ENCODE measurements at regions not wholly inside any gene's neighbourhood (a gene's known extent, or its start where the extent isn't known, plus 50 kb on each side); places are given as distances from the start of the nearest gene placed in this dataset.
A peak's percentile ranks its signal among the peaks of the same experiment; 100 is the strongest.

GRCh38 chr14:38521591-38521990 lies 265.7 kb upstream of the CLEC14A start:
- DNase-seq, result no peak

DNA sequence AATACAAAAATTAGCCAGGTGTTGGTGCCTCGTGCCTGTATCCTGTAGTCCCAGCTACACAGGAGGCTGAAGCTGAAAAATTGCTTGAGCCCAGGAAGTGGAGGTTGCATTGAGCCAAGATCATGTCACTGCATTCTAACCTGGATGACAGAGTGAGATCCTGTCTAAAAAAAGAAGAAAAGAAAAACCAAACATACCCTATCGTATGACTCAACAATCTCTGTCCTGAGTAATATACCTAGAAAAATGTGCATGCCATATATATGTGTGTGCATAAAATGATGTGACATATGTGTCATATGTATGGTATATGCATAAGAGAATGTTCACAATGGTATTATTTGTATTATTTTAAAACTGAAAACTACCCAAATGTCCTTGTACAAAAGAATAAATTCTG lies 261.5 kb upstream of the CLEC14A start:
- no peak for DNase-seq

DNA sequence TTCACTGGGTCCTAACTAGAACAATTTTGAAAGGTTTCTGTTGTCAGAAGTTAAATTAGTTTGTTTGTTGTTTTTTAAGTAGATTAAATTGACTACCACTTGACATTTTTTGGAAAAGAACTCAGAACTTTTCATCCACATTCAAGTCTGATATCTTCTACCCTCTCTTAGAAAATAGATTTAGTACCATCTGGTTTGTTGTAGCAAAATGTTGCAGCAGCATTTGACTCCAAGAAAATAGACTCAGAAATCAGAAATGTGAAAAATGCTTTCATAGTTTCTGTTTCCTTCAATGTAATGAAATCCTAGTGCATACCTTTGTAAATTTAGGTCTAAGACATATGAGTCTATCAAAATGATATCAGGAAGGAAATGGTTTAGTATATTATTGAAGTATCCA lies 256.3 kb upstream of the CLEC14A start:
- no peak for DNase-seq

DNA sequence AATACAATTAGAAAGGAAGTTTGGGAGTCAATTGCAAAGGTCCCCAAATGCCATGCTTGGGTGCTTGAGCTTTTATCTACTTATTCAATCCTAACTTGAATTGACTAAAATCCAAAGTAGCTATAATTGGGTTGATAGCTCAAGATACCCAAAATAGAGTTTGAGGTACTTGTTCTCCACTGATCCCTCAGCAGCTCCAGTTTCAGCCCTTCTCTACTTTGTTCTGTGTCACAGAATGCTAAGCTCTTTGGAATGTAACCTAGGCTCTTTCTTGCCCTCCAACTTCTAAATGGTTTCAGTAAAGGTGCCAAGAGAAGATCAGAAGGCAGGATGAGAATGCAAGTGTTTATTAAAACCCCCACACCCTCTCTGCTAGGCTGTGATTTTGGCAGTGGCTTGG lies 251.4 kb upstream of the CLEC14A start:
- DNase-seq, result no peak

GRCh38 chr14:38505973-38506249 lies 250.0 kb upstream of the CLEC14A start:
- DNase-seq, result no peak

DNA sequence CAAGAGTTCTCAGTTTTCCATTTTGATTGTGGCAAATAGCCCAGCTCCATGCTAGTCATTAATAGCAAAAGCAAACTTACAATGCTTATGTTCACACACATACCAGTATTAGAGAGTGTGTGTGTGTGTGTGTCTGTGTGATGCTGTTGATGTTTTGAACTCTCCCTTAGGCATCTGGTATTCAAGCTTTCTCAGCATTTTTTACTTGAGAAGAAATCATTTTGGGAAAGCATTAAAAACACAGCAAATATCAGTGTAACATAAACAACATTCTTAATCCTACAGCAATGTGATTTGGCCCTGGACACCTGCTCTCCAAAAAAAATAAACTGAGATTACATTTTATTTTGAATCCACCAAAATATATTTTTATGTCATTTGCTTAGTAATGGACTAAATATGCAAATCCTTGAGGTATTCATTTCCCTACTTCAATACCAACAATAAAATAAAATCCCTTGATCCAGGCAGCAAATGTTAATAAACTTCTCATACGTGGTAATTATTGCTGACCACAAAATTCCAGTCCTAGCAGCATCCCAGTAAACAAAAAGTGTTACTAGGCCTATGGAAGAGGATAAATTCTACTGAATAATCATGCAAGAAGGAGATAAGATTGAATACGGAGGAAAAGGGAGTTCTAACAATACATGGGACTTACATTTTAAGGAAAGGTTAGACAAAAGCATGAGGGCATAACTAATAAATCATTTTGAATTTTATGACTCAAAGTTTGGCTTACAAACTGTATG lies 249.5 kb upstream of the CLEC14A start:
- DNase-seq, result no peak

DNA sequence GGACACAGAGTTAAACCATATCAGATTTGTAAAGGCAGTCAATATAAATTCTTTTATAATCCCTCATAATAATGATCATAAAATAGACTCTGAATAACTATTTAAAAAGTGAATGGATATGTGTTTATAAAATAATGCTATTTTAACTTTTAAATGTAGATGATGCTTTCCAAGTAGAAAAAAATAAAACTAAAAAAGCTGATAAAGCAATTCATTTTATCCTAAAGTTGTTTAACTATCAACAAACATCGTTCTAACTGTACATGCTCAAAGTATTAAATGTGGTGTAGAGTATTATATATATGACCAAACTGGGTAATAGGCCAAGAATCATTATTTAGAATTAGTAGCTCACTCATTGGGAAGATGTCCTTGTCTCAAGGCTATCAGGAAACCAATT lies 248.3 kb upstream of the CLEC14A start:
- DNase-seq, result no peak

DNA sequence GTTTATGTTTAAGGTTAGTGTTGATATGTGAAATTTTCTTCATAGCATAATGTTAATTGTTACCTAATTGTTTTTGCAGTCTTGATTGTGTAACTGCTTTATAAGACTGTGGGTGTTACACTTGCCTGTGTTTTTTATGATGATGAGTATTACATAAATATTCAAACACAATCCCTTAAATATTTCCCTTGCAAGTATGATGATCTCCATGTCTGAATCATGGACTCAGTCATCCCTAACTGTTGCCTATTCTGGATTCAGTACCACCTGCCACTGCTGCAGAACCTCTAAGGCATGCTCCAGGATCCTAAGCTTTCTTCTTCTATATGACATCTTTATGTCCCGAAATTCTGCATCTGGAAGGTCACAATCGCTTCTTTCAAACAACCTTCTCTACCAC lies 246.3 kb upstream of the CLEC14A start:
- DNase-seq, result no peak

DNA sequence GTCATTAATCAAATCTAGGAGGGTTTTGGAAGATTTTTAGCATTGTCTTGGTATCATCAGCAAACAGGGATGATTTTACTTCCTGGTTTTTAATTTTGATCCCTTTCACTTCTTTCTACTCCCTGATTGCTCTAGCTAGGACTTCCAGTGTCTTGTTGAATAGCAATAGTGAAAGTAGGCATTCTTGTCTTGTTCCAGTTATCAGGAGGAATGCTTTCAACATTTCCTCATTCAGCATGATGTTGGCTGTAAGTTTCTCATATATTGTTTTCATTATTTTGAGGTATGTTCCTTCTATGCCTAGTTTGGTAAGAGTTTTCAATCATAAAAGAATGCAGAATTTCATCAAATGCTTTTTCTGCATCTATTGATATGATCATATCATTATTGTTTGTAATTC lies 244.2 kb upstream of the CLEC14A start:
- no peak for DNase-seq

DNA sequence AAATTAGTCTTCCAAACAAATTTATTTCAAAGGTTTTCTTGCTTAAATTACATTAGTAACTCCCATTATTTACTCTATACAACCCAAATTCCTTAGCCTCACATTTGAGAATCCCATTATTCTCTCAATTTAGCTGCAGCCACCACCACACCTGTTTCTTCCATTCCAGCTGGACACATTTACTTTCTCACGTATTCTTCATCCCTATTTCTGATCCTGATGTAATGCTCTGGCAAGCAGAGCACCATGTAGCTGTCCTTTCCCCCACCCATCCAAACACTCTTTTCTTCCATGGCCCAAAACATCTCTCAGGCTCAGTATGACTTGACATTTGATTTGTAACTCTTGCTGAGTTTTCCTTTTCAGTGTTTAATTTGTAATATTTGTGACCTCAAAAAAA lies 240.2 kb upstream of the CLEC14A start:
- no peak for DNase-seq

DNA sequence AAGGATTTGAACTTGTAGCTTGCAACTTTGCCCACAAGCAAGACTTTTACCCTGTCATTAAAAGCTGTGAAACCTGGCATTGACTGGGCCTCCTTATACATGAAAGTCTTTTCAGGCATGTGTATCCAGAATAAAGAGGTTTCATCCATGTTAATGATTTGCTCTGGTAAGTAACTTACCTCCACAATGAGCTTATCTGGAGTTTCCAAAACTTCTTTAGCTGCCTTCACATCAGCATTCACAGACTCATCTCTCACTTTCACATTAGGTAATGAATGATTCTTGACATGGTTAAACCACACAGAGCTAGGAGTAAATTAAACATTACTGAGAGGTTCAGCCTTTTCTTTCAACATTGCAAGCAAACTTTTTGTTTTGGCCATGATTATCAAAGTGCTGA lies 234.4 kb upstream of the CLEC14A start:
- no peak for DNase-seq

DNA sequence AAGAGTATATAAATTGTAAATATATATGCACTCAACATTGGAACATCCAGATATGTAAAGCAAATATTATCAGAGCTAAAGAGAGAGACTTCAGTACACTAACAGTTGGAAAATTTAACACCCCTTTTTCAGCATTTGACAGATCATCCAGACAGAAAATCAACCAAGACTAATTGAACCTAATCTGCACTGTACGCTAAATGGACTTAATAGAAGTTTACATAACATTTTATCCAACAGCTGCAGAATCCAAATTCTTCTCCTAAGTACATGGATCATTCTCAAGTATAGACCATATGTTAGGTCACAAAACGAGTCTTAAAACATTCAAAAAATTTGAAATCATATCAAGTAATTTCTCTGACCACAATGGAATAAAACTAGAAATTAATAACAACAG lies 229.1 kb upstream of the CLEC14A start:
- no peak for DNase-seq

DNA sequence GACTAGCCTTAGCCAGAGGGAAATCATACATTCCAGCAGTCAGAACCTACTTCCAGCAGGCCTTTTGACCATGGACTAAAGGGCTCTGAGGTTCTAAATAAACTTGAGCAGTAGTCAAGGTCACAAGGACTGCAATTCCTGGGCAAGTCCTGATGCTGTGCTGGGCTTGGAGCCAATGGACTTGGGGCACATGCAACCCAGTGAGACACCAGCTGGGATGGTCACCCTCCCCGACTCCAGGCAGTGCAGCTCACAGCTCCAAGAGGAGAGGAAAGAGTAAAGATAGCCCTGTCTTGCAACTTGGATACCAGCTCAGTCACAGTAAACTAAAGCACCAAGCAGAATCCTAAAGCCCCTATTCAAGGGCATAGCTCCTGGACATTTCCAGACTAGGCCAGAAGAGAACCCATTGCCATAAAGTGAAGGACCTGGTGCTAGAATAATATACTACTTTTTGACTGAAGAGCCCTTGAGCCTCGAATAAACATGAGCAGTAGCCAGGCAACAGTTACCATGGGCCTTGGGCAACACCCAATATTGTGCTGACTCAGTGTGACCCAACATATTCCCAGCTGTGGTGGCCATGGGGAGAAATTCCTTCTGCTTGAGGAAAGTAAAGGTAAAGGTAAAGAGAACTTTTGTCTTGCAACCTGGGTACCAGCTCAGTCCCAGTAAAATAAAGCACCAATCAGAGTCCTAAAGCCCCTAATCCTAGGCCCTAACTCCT lies 226.2 kb upstream of the CLEC14A start:
- no peak for DNase-seq

DNA sequence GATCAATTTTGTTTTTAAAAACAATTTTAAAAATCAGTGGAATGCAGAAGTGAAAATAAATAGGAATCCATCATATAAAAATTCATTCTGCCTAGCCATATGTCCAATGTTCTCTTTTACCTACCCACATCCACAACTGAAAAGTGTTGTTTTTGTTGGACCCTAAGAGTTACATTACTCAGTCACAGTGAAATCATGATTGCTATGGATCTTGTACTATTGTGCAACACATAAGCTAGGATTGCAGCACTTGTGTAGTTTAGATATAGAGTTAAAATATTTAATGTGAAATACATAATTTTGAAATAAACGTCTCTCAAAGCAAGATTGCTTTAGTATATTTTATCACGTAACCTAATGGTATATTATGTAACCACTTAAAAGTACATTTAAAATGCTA lies 213.3 kb upstream of the CLEC14A start:
- peak in 1 of 2 donors; percentile 3 for DNase-seq

- no peak for DNase-seq
Observed at GRCh38 chr14:38442208-38442607, 186.3 kb upstream of the CLEC14A start.

DNA sequence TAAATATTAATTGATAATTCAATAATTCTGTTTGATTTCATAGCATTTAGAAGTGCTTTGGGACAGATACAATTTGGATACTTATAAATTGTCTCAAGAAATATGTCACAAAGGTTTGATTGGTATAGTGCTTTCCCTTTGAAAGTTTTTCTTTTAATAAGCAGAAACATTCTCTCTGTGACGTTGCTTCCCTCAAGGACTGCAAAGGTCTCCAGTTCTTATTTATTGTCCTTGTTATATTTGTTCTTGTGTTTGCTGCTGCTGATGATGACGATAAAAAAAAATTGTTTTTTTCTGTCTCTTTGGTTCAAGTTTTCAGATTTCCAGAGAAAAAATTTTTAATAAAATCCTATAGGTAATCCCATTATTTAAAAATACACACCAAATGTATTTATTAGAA lies 176.3 kb upstream of the CLEC14A start:
- no peak for DNase-seq

DNA sequence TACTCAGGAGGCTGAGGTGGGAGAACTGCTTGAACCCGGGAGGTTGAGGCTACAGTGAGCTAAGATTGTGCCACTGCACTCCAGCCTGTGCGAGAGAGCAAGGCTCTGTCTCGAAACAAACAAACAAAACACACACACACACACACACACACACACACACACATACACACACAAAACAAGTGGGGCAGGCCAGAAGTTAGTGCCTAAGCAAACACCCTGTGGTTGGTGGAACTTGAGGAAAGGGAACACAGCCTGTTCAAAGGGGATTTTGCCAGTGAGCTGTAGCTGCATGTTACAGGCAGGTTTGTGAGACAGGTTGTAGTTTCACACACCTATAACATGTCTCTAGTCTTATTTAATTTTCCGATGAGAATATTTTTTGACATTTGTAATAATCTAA lies 175.3 kb upstream of the CLEC14A start:
- no peak for DNase-seq

DNA sequence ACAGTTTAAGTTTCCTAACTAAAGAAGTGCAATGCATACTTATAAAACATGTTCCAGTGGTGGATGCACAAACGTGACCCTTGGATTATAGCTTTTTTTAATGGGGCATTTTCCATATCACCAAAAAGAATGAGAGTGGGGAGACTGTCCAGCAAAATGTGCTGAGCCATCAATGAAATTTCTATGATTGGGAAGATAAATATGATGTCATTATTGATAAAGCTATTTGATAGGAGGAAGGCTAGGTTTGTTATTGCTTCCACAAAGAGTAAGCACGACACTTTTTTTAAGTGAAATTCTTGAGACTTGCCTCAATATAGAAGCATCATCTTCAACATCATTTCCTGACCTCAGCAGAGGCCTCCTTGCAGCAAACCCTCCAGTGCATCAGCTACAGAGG lies 174.6 kb upstream of the CLEC14A start:
- no peak for DNase-seq

DNA sequence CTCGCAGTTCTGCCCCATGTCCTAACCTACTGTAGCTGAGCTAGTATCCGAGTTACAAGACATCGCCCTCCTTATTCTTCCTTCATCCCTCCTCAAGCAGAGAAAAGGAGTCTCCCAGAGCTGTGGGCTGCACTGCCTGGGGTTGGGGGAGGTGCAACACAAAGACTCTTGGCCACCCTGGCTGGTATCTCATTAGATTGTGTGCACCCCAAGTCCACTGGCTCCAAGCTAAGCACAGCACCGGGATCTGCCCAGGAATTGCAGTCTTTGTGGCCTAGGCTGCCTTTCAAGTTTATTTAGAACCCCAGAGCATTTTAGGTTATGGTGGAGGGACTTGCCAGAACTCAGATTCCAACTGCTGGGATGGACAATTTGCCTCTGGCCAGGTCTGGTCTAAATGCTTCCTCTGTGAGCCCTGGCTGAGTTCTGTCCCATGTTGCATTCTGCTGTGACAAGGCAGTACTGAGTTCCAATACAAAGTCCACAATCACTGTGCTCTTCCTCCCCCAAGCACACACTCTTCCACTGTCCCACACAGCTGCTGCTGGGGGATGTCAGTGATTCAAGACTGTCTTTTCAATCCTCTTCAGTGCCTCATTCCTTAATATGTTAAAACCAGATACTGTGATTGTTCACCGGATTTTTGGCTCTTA lies 169.6 kb upstream of the CLEC14A start:
- no peak for DNase-seq

DNA sequence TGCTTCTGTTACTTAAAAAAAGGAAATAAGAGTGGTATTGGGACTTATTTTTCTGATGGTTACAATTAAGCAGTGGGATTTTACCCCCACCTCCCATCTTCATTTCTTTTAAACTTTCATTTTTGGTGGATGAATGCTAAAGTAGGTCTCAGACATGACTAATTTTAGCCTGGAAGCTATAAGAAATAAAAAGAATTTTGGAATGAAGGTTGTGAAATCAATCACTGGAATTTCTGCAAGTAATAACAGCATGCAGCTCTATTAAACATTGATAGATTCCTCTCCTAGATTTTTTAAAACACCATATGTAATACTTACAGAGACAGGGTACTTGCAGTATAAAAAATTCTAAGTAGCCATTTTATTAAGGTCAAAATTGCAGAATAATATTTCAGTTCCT lies 164.2 kb upstream of the CLEC14A start:
- DNase-seq, result no peak

- DNase-seq, result no peak
Observed at GRCh38 chr14:38419579-38419978, 163.7 kb upstream of the CLEC14A start.

- no peak for DNase-seq
Observed at GRCh38 chr14:38412654-38413053, 156.8 kb upstream of the CLEC14A start.

- DNase-seq, result no peak
Observed at GRCh38 chr14:38410442-38410841, 154.5 kb upstream of the CLEC14A start.
